ENCODE measurements at regions not wholly inside any gene's neighbourhood (a gene's known extent, or its start where the extent isn't known, plus 50 kb on each side); places are given as distances from the start of the nearest gene placed in this dataset.

DNA sequence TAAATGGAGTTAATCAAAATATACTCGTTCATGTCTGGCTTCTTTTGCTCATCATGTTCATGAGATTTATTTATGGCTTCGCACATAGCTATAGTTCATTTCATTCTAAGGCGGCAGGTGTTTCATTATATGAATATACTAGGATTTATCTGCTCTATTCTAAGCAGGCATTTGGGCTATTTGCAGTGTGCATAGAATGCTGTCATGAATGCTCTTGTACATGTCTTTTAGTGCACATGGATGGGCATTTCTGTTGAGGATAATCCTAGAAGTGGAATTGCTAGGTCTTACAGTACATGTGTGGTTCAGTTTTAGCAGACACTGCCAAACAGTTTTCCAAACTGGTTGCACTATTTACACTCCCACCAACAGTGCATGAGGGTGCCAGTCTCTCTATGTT is 285.3 kb upstream of the ADRA1B start:
- TF ChIP-seq, protein P1, sequence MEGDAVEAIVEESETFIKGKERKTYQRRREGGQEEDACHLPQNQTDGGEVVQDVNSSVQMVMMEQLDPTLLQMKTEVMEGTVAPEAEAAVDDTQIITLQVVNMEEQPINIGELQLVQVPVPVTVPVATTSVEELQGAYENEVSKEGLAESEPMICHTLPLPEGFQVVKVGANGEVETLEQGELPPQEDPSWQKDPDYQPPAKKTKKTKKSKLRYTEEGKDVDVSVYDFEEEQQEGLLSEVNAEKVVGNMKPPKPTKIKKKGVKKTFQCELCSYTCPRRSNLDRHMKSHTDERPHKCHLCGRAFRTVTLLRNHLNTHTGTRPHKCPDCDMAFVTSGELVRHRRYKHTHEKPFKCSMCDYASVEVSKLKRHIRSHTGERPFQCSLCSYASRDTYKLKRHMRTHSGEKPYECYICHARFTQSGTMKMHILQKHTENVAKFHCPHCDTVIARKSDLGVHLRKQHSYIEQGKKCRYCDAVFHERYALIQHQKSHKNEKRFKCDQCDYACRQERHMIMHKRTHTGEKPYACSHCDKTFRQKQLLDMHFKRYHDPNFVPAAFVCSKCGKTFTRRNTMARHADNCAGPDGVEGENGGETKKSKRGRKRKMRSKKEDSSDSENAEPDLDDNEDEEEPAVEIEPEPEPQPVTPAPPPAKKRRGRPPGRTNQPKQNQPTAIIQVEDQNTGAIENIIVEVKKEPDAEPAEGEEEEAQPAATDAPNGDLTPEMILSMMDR (IDR thresholded peaks at IDR 0.05; ENCODE audit: poor library complexity), result no peak
- TF ChIP-seq EZH2phosphoT487 (IDR thresholded peaks at IDR 0.05; ENCODE audit: low read depth, severe bottlenecking, unreplicated experiment), result no peak

Data from hepatocyte (in vitro differentiated cells).